Neural cell (in vitro differentiated cells): ENCODE measurements at regions not wholly inside any gene's neighbourhood (a gene's known extent, or its start where the extent isn't known, plus 50 kb on each side); places are given as distances from the start of the nearest gene placed in this dataset.

Experiments
- EZH2 ChIP-seq: fragments of 200-600, 300-800 bp; shearing (Covaris generic), sonication (generic); IDR thresholded peaks from 2 replicates; pipeline ENCODE4 v1.6.1; 2014; ENCODE audit warnings: antibody characterized with exemption, low read length, borderline replicate concordance, mild to moderate bottlenecking; ENCODE audit not compliant: insufficient read depth, poor library complexity, severe bottlenecking
- POLR2AphosphoS5 ChIP-seq: IDR thresholded peaks from 2 replicates; pipeline ENCODE4 v1.6.1; 2012
- SMC3 ChIP-seq: fragments of 450-650 bp; conservative IDR thresholded peaks from 2 replicates; pipeline ENCODE4 v1.6.1; 2014; ENCODE audit warnings: antibody characterized with exemption, mild to moderate bottlenecking, moderate library complexity; ENCODE audit not compliant: poor library complexity
- TAF1 ChIP-seq: IDR thresholded peaks from 2 replicates; pipeline ENCODE4 v1.6.1; 2012; ENCODE audit warnings: low read depth
- TF ChIP-seq, protein P1 (sequence below): IDR thresholded peaks from 2 replicates; pipeline ENCODE4 v1.6.1; 2012; ENCODE audit warnings: borderline replicate concordance
- TF ChIP-seq, protein P2 (sequence below): fragments of 450-650 bp; IDR thresholded peaks from 2 replicates; pipeline ENCODE4 v1.5.1; 2014; ENCODE audit warnings: antibody characterized with exemption, mild to moderate bottlenecking, moderate library complexity; ENCODE audit not compliant: poor library complexity, severe bottlenecking

GRCh38 chr11:98296091-98296880 lies 724.5 kb upstream of the CNTN5 start:
- TF ChIP-seq SMC3, result no peak
- TF ChIP-seq, protein P1, sequence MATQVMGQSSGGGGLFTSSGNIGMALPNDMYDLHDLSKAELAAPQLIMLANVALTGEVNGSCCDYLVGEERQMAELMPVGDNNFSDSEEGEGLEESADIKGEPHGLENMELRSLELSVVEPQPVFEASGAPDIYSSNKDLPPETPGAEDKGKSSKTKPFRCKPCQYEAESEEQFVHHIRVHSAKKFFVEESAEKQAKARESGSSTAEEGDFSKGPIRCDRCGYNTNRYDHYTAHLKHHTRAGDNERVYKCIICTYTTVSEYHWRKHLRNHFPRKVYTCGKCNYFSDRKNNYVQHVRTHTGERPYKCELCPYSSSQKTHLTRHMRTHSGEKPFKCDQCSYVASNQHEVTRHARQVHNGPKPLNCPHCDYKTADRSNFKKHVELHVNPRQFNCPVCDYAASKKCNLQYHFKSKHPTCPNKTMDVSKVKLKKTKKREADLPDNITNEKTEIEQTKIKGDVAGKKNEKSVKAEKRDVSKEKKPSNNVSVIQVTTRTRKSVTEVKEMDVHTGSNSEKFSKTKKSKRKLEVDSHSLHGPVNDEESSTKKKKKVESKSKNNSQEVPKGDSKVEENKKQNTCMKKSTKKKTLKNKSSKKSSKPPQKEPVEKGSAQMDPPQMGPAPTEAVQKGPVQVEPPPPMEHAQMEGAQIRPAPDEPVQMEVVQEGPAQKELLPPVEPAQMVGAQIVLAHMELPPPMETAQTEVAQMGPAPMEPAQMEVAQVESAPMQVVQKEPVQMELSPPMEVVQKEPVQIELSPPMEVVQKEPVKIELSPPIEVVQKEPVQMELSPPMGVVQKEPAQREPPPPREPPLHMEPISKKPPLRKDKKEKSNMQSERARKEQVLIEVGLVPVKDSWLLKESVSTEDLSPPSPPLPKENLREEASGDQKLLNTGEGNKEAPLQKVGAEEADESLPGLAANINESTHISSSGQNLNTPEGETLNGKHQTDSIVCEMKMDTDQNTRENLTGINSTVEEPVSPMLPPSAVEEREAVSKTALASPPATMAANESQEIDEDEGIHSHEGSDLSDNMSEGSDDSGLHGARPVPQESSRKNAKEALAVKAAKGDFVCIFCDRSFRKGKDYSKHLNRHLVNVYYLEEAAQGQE, result no peak
- TF ChIP-seq, protein P2, sequence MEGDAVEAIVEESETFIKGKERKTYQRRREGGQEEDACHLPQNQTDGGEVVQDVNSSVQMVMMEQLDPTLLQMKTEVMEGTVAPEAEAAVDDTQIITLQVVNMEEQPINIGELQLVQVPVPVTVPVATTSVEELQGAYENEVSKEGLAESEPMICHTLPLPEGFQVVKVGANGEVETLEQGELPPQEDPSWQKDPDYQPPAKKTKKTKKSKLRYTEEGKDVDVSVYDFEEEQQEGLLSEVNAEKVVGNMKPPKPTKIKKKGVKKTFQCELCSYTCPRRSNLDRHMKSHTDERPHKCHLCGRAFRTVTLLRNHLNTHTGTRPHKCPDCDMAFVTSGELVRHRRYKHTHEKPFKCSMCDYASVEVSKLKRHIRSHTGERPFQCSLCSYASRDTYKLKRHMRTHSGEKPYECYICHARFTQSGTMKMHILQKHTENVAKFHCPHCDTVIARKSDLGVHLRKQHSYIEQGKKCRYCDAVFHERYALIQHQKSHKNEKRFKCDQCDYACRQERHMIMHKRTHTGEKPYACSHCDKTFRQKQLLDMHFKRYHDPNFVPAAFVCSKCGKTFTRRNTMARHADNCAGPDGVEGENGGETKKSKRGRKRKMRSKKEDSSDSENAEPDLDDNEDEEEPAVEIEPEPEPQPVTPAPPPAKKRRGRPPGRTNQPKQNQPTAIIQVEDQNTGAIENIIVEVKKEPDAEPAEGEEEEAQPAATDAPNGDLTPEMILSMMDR, result no peak
- no peak for TF ChIP-seq EZH2
- no peak for TF ChIP-seq POLR2AphosphoS5
- TF ChIP-seq TAF1, result no peak
